T-helper 2 cell treated with Interferon-gamma antibody and Interleukin-4, amounts not matched to agents 5 μg/mL and 100 μg/mL, for 36 hours (primary cell): ENCODE measurements at regions not wholly inside any gene's neighbourhood (a gene's known extent, or its start where the extent isn't known, plus 50 kb on each side); places are given as distances from the start of the nearest gene placed in this dataset.
"Not testable (repeated sequence)": the region's sequence is repeated elsewhere in the genome, so short reads cannot be mapped to it uniquely, and the experiment has no call there.

Source experiments
- DNase-seq: peaks from one replicate; pipeline ENCODE4 v3.0.0; 2021; ENCODE audit warnings: low spot score
- H3K27ac Mint-ChIP-seq: one replicate; pipeline ENCODE4 v1.8.0; 2021; ENCODE audit warnings: mild to moderate bottlenecking, mixed read lengths
- H3K27me3 Mint-ChIP-seq: one replicate; pipeline ENCODE4 v1.8.0; 2021; ENCODE audit warnings: low read depth, mixed read lengths
- H3K36me3 Mint-ChIP-seq: one replicate; pipeline ENCODE4 v1.8.0; 2021; ENCODE audit warnings: low read depth, mixed read lengths
- H3K4me1 Mint-ChIP-seq: one replicate; pipeline ENCODE4 v1.8.0; 2021; ENCODE audit warnings: low read depth, mixed read lengths
- H3K4me3 Mint-ChIP-seq: one replicate; pipeline ENCODE4 v1.8.0; 2022; ENCODE audit warnings: mild to moderate bottlenecking, moderate library complexity, mixed read lengths
- H3K9me3 Mint-ChIP-seq: one replicate; pipeline ENCODE4 v1.8.0; 2021; ENCODE audit warnings: mixed read lengths

GRCh38 chr2:187994464-187995331 is 297.0 kb upstream of the GULP1 start:
- no peak overlapping the region for H3K4me3 Mint-ChIP-seq
- H3K27ac Mint-ChIP-seq: no peak overlapping the region
- H3K9me3 Mint-ChIP-seq: no peaks in the 10 kb centered on the region
- no peak for DNase-seq
- peaks cover 9% of the 10 kb centered on the region for H3K4me1 Mint-ChIP-seq
- H3K27me3 Mint-ChIP-seq: peaks cover 2% of the 10 kb centered on the region
- H3K36me3 Mint-ChIP-seq: no peaks in the 10 kb centered on the region

GRCh38 chr2:187995556-187995955 is 296.1 kb upstream of the GULP1 start:
- peaks cover 2% of the 10 kb centered on the region for H3K27me3 Mint-ChIP-seq
- peaks cover 1% of the 10 kb centered on the region for H3K4me1 Mint-ChIP-seq
- DNase-seq: no peak
- no peak overlapping the region for H3K4me3 Mint-ChIP-seq
- H3K27ac Mint-ChIP-seq: no peak overlapping the region
- no peaks in the 10 kb centered on the region for H3K36me3 Mint-ChIP-seq
- no peaks in the 10 kb centered on the region for H3K9me3 Mint-ChIP-seq

- no peaks in the 10 kb centered on the region for H3K36me3 Mint-ChIP-seq
- no peak overlapping the region for H3K27ac Mint-ChIP-seq
- no peak for DNase-seq
- no peak overlapping the region for H3K4me3 Mint-ChIP-seq
- H3K4me1 Mint-ChIP-seq: peaks cover 1% of the 10 kb centered on the region
- no peaks in the 10 kb centered on the region for H3K9me3 Mint-ChIP-seq
- H3K27me3 Mint-ChIP-seq: peaks cover 2% of the 10 kb centered on the region
These were observed 295.0 kb upstream of the GULP1 start for GRCh38 chr2:187996630-187997029.

GRCh38 chr2:188000189-188000588 is 291.5 kb upstream of the GULP1 start:
- Mint-ChIP-seq H3K4me3 (no peak overlapping the region), H3K9me3 (no peaks in the 10 kb centered on the region), H3K27me3 (peaks cover 2% of the 10 kb centered on the region), H3K4me1 (no peaks in the 10 kb centered on the region), H3K27ac (no peak overlapping the region), H3K36me3 (no peaks in the 10 kb centered on the region)
- DNase-seq: no peak

GRCh38 chr2:188003800-188004199 is 287.9 kb upstream of the GULP1 start:
- Mint-ChIP-seq H3K4me1 (no peaks in the 10 kb centered on the region), H3K27ac (no peak overlapping the region), H3K9me3 (no peaks in the 10 kb centered on the region), H3K27me3 (peaks cover 2% of the 10 kb centered on the region), H3K36me3 (no peaks in the 10 kb centered on the region), H3K4me3 (no peak overlapping the region)
- DNase-seq: no peak

- H3K27ac Mint-ChIP-seq: no peak overlapping the region
- H3K27me3 Mint-ChIP-seq: no peaks in the 10 kb centered on the region
- no peaks in the 10 kb centered on the region for H3K9me3 Mint-ChIP-seq
- H3K4me1 Mint-ChIP-seq: no peaks in the 10 kb centered on the region
- no peak for DNase-seq
- no peaks in the 10 kb centered on the region for H3K36me3 Mint-ChIP-seq
- no peak overlapping the region for H3K4me3 Mint-ChIP-seq
These were observed 277.9 kb upstream of the GULP1 start for GRCh38 chr2:188013767-188014166.

- no peak for DNase-seq
- Mint-ChIP-seq H3K27me3 (no peaks in the 10 kb centered on the region), H3K36me3 (no peaks in the 10 kb centered on the region), H3K9me3 (no peaks in the 10 kb centered on the region), H3K4me3 (no peak overlapping the region), H3K4me1 (no peaks in the 10 kb centered on the region), H3K27ac (no peak overlapping the region)
These were observed 274.8 kb upstream of the GULP1 start for GRCh38 chr2:188016917-188017316.

- H3K27ac Mint-ChIP-seq: no peak overlapping the region
These were observed 269.3 kb upstream of the GULP1 start for GRCh38 chr2:188022389-188022788.

GRCh38 chr2:188023035-188023434 is 268.6 kb upstream of the GULP1 start:
- Mint-ChIP-seq H3K36me3 (no peaks in the 10 kb centered on the region), H3K4me1 (no peaks in the 10 kb centered on the region)

More at GRCh38 chr2:188022389-188022788, 269.3 kb upstream of the GULP1 start:
- Mint-ChIP-seq H3K4me3 (no peak overlapping the region), H3K9me3 (no peaks in the 10 kb centered on the region), H3K4me1 (no peaks in the 10 kb centered on the region), H3K36me3 (no peaks in the 10 kb centered on the region), H3K27me3 (no peaks in the 10 kb centered on the region)
- no peak for DNase-seq

GRCh38 chr2:188024811-188025210 is 266.9 kb upstream of the GULP1 start:
- Mint-ChIP-seq H3K4me3 (no peak overlapping the region), H3K4me1 (no peaks in the 10 kb centered on the region), H3K27me3 (no peaks in the 10 kb centered on the region), H3K36me3 (no peaks in the 10 kb centered on the region), H3K9me3 (no peaks in the 10 kb centered on the region), H3K27ac (no peak overlapping the region)
- no peak for DNase-seq

More at GRCh38 chr2:188023035-188023434, 268.6 kb upstream of the GULP1 start:
- H3K27me3 Mint-ChIP-seq: no peaks in the 10 kb centered on the region
- no peak for DNase-seq
- no peaks in the 10 kb centered on the region for H3K9me3 Mint-ChIP-seq
- H3K4me3 Mint-ChIP-seq: no peak overlapping the region
- H3K27ac Mint-ChIP-seq: no peak overlapping the region

- Mint-ChIP-seq H3K9me3 (no peaks in the 10 kb centered on the region), H3K4me1 (no peaks in the 10 kb centered on the region), H3K4me3 (no peak overlapping the region), H3K36me3 (no peaks in the 10 kb centered on the region), H3K27ac (no peak overlapping the region), H3K27me3 (no peaks in the 10 kb centered on the region)
- DNase-seq: no peak
These were observed 262.9 kb upstream of the GULP1 start for GRCh38 chr2:188028739-188029138.

- H3K27ac Mint-ChIP-seq: no peak overlapping the region
These were observed 259.4 kb upstream of the GULP1 start for GRCh38 chr2:188032306-188032705.

GRCh38 chr2:188032786-188033185 is 258.9 kb upstream of the GULP1 start:
- H3K27me3 Mint-ChIP-seq: no peaks in the 10 kb centered on the region
- no peak overlapping the region for H3K4me3 Mint-ChIP-seq
- no peaks in the 10 kb centered on the region for H3K36me3 Mint-ChIP-seq
- no peaks in the 10 kb centered on the region for H3K4me1 Mint-ChIP-seq
- no peak overlapping the region for H3K27ac Mint-ChIP-seq
- DNase-seq: no peak
- H3K9me3 Mint-ChIP-seq: no peaks in the 10 kb centered on the region

More at GRCh38 chr2:188032306-188032705, 259.4 kb upstream of the GULP1 start:
- no peaks in the 10 kb centered on the region for H3K36me3 Mint-ChIP-seq
- no peaks in the 10 kb centered on the region for H3K9me3 Mint-ChIP-seq
- DNase-seq: no peak
- no peaks in the 10 kb centered on the region for H3K27me3 Mint-ChIP-seq
- H3K4me3 Mint-ChIP-seq: no peak overlapping the region
- no peaks in the 10 kb centered on the region for H3K4me1 Mint-ChIP-seq

GRCh38 chr2:188033240-188033639 is 258.4 kb upstream of the GULP1 start:
- H3K36me3 Mint-ChIP-seq, H3K27ac Mint-ChIP-seq, DNase-seq, H3K4me3 Mint-ChIP-seq, H3K27me3 Mint-ChIP-seq, H3K9me3 Mint-ChIP-seq, H3K4me1 Mint-ChIP-seq: not testable (repeated sequence)

- not testable (repeated sequence) for H3K27ac Mint-ChIP-seq, H3K36me3 Mint-ChIP-seq, H3K27me3 Mint-ChIP-seq, DNase-seq, H3K4me3 Mint-ChIP-seq, H3K4me1 Mint-ChIP-seq, H3K9me3 Mint-ChIP-seq
These were observed 257.6 kb upstream of the GULP1 start for GRCh38 chr2:188034102-188034501.
